ENCODE measurements at regions not wholly inside any gene's neighbourhood (a gene's known extent, or its start where the extent isn't known, plus 50 kb on each side); places are given as distances from the start of the nearest gene placed in this dataset.

DNA sequence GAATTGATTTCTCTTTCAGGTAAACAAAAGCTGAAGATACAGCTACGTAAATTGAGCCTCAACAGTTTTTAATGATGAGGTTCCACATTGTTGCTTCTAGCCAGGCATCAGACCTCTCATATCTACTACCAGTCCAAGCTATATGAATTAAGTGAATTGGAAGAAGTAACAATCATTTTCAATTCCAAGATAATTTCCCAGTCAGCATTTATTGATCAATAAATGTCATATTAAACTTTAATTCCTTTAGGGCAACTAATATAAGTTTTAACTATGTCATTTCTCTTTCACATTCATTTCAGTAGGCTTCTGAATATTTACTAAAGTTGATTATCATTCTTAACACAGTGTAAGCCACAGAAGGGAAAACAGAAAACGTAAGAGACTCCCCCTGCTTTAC is 1413.7 kb upstream of the CELF2 start:
- H3K9me3 ChIP-seq (replicated peaks; ENCODE audit: control insufficient read depth, insufficient read depth, low read length), result no peaks in the 10 kb centered on the region; the same call in 2 of the 3 replicates
- ChIA-PET RAD21 (ENCODE audit: unreplicated experiment) (no interaction called here), SMC1A (ENCODE audit: uncharacterized antibody, unreplicated experiment) (interaction anchor here (0.6 kb wide), 1 partner anchor 697 kb away, joined by 3 read pairs; no protein-coding TSS in a partner anchor), CTCF (no interaction called here), POLR2A (interaction anchor here (0.6 kb wide), 1 partner anchor 131 kb away, joined by 3 read pairs; no protein-coding TSS in a partner anchor)
- H3K36me3 ChIP-seq (ENCODE audit: control insufficient read depth in 2 of 2, insufficient read depth in 2 of 2, low read length in 1 of 2), result no peaks in the 10 kb centered on the region
- H3K4me3 ChIP-seq, result no peak overlapping the region
- H3K4me2 ChIP-seq (ENCODE audit: control insufficient read depth, insufficient read depth), result no peak overlapping the region
- FAIRE-seq, result no peak
- H3K9ac ChIP-seq (ENCODE audit: control insufficient read depth, insufficient read depth, low read length), result no peak overlapping the region
- in situ Hi-C loops (cut with MboI) (loop anchor here (25.0 kb wide), 1 partner anchor 1658 kb away; no protein-coding TSS in a partner anchor), intact Hi-C loops (cut with micrococcal nuclease; ENCODE audit: unreplicated experiment) (no loop called here)
- H3K79me2 ChIP-seq (ENCODE audit: control insufficient read depth, insufficient read depth, low read length), result no peaks in the 10 kb centered on the region
- no peak overlapping the region for H3K27ac ChIP-seq (ENCODE audit: control insufficient read depth, insufficient read depth)
- H2AFZ ChIP-seq (ENCODE audit: control insufficient read depth, low read depth, low read length), result no peak overlapping the region
- H3K27me3 ChIP-seq (replicated peaks in 1 of 2; ENCODE audit: control insufficient read depth in 2 of 2, insufficient read depth in 2 of 2, low read length in 1 of 2), result no peaks in the 10 kb centered on the region
- no peaks in the 10 kb centered on the region for H3K4me1 ChIP-seq (ENCODE audit: control insufficient read depth, insufficient read depth, low read length)
- H4K20me1 ChIP-seq (ENCODE audit: control insufficient read depth, insufficient read depth), result no peaks in the 10 kb centered on the region
- ATAC-seq, result no peak
- BruUV-seq (replicated peaks), result no TSS peak
- DNase-seq (ENCODE audit: low read depth, low spot score), result no peak
- TF ChIP-seq, protein P1, sequence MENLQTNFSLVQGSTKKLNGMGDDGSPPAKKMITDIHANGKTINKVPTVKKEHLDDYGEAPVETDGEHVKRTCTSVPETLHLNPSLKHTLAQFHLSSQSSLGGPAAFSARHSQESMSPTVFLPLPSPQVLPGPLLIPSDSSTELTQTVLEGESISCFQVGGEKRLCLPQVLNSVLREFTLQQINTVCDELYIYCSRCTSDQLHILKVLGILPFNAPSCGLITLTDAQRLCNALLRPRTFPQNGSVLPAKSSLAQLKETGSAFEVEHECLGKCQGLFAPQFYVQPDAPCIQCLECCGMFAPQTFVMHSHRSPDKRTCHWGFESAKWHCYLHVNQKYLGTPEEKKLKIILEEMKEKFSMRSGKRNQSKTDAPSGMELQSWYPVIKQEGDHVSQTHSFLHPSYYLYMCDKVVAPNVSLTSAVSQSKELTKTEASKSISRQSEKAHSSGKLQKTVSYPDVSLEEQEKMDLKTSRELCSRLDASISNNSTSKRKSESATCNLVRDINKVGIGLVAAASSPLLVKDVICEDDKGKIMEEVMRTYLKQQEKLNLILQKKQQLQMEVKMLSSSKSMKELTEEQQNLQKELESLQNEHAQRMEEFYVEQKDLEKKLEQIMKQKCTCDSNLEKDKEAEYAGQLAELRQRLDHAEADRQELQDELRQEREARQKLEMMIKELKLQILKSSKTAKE (IDR thresholded peaks at IDR 0.05; ENCODE audit: low read depth, poor library complexity, severe bottlenecking), result no peak
- TF ChIP-seq PAX8 (IDR thresholded peaks at IDR 0.05) (no peak), HDGF (IDR thresholded peaks at IDR 0.05) (no peak), MTA2 (IDR thresholded peaks at IDR 0.05; ENCODE audit: low read depth) (no peak), ZNF622 (IDR thresholded peaks at IDR 0.05) (no peak), POLR2AphosphoS2 (IDR thresholded peaks at IDR 0.05; ENCODE audit: low read depth, low read length) (no peak), SMAD5 (IDR thresholded peaks at IDR 0.05; ENCODE audit: low read depth) (no peak), STAT1 (conservative IDR thresholded peaks at IDR 0.05) (no peak), E2F4 (IDR thresholded peaks at IDR 0.05; ENCODE audit: low read depth, low read length) (no peak), KAT2A (conservative IDR thresholded peaks at IDR 0.05; ENCODE audit: control insufficient read depth, low read depth, low read length) (no peak), ZNF274 (IDR thresholded peaks at IDR 0.05; ENCODE audit: insufficient read depth, insufficient read length) (no peak), TCF3 (IDR thresholded peaks at IDR 0.05; ENCODE audit: borderline replicate concordance, insufficient read depth, low read depth, low read length) (no peak), DPF2 (IDR thresholded peaks at IDR 0.05) (no peak)
- TF ChIP-seq, protein P2, sequence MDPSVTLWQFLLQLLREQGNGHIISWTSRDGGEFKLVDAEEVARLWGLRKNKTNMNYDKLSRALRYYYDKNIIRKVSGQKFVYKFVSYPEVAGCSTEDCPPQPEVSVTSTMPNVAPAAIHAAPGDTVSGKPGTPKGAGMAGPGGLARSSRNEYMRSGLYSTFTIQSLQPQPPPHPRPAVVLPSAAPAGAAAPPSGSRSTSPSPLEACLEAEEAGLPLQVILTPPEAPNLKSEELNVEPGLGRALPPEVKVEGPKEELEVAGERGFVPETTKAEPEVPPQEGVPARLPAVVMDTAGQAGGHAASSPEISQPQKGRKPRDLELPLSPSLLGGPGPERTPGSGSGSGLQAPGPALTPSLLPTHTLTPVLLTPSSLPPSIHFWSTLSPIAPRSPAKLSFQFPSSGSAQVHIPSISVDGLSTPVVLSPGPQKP (IDR thresholded peaks at IDR 0.05; ENCODE audit: low read depth, low read length), result no peak
- TF ChIP-seq, protein P3, sequence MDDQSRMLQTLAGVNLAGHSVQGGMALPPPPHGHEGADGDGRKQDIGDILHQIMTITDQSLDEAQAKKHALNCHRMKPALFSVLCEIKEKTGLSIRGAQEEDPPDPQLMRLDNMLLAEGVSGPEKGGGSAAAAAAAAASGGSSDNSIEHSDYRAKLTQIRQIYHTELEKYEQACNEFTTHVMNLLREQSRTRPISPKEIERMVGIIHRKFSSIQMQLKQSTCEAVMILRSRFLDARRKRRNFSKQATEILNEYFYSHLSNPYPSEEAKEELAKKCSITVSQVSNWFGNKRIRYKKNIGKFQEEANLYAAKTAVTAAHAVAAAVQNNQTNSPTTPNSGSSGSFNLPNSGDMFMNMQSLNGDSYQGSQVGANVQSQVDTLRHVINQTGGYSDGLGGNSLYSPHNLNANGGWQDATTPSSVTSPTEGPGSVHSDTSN (IDR thresholded peaks at IDR 0.05; ENCODE audit: insufficient replicate concordance, low read depth, low read length), result no peak
- WGBS (ENCODE audit: insufficient coverage, insufficient replicate concordance, low lambda C conversion rate, missing lambda C conversion rate), result 11% methylated on average over 2 of the region's 2 CpGs
